Chondrocyte (in vitro differentiated cells): ENCODE measurements at regions not wholly inside any gene's neighbourhood (a gene's known extent, or its start where the extent isn't known, plus 50 kb on each side); places are given as distances from the start of the nearest gene placed in this dataset.

ENCODE experiments used
- DNase-seq: peaks from one replicate; pipeline ENCODE4 v3.0.0; 2021; ENCODE audit warnings: mixed read lengths, low spot score
- H3K27ac Mint-ChIP-seq: one replicate; pipeline ENCODE4 v1.8.0; 2021; ENCODE audit warnings: mild to moderate bottlenecking, moderate library complexity, mixed read lengths; ENCODE audit not compliant: unreplicated experiment
- H3K27me3 Mint-ChIP-seq: 2 replicates; pipeline ENCODE4 v1.8.0; 2021; ENCODE audit warnings: low read depth, mixed read lengths
- H3K36me3 Mint-ChIP-seq: 2 replicates; pipeline ENCODE4 v1.8.0; 2021; ENCODE audit warnings: low read depth, mixed read lengths
- H3K4me1 Mint-ChIP-seq: 2 replicates; pipeline ENCODE4 v1.8.0; 2021; ENCODE audit warnings: low read depth, mild to moderate bottlenecking, mixed read lengths
- H3K4me3 Mint-ChIP-seq: one replicate; pipeline ENCODE4 v1.8.0; 2021; ENCODE audit warnings: mild to moderate bottlenecking, moderate library complexity, mixed read lengths; ENCODE audit not compliant: unreplicated experiment
- H3K9me3 Mint-ChIP-seq: 2 replicates; pipeline ENCODE4 v1.8.0; 2021; ENCODE audit warnings: low read depth, mixed read lengths
- TF ChIP-seq, protein P1 (sequence below): fragments of 200-600 bp; sonication (generic); IDR thresholded peaks from 2 replicates; pipeline ENCODE4 v1.5.0; 2021; ENCODE audit warnings: antibody characterized with exemption, mild to moderate bottlenecking, moderate library complexity

DNA sequence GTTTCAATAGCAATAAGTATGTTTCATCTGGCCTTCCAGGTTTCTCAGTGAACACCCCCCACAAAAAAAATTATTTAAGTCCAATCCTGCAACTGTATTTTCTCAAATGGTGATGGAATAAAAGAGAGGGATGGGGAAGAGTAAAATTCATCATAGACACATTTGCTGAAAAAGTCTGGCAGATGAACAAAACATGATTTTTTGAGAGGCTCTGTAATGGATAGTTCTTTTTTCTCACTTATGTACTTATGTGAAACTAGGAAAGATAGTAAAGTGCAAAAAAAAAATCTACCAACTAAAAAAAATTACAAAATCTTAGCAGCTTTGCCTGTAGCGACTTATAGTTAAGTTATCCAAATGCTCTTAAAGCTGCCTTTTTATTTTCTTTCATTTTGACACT, 412.4 kb downstream of the FOXG1 start:
- no peak overlapping the region for H3K27ac Mint-ChIP-seq
- no peaks in the 10 kb centered on the region for H3K36me3 Mint-ChIP-seq
- no peaks in the 10 kb centered on the region for H3K4me1 Mint-ChIP-seq
- H3K4me3 Mint-ChIP-seq, result no peak overlapping the region
- TF ChIP-seq, protein P1, sequence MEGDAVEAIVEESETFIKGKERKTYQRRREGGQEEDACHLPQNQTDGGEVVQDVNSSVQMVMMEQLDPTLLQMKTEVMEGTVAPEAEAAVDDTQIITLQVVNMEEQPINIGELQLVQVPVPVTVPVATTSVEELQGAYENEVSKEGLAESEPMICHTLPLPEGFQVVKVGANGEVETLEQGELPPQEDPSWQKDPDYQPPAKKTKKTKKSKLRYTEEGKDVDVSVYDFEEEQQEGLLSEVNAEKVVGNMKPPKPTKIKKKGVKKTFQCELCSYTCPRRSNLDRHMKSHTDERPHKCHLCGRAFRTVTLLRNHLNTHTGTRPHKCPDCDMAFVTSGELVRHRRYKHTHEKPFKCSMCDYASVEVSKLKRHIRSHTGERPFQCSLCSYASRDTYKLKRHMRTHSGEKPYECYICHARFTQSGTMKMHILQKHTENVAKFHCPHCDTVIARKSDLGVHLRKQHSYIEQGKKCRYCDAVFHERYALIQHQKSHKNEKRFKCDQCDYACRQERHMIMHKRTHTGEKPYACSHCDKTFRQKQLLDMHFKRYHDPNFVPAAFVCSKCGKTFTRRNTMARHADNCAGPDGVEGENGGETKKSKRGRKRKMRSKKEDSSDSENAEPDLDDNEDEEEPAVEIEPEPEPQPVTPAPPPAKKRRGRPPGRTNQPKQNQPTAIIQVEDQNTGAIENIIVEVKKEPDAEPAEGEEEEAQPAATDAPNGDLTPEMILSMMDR, result no peak
- H3K9me3 Mint-ChIP-seq, result peaks cover 19% of the 10 kb centered on the region
- H3K27me3 Mint-ChIP-seq, result no peaks in the 10 kb centered on the region
- DNase-seq, result no peak

- H3K27me3 Mint-ChIP-seq, result no peaks in the 10 kb centered on the region
- no peak for DNase-seq
- H3K9me3 Mint-ChIP-seq, result peaks cover 22% of the 10 kb centered on the region
- H3K36me3 Mint-ChIP-seq, result no peaks in the 10 kb centered on the region
- no peaks in the 10 kb centered on the region for H3K4me1 Mint-ChIP-seq
- TF ChIP-seq, protein P1, result no peak
- H3K4me3 Mint-ChIP-seq, result no peak overlapping the region
- no peak overlapping the region for H3K27ac Mint-ChIP-seq
These were observed 424.5 kb downstream of the FOXG1 start for GRCh38 chr14:29191092-29191491.

- Mint-ChIP-seq H3K27me3 (no peaks in the 10 kb centered on the region), H3K9me3 (peaks cover 13% of the 10 kb centered on the region), H3K4me3 (no peak overlapping the region), H3K36me3 (no peaks in the 10 kb centered on the region), H3K4me1 (no peaks in the 10 kb centered on the region), H3K27ac (no peak overlapping the region)
- TF ChIP-seq, protein P1, result no peak
- DNase-seq, result no peak
These were observed 431.0 kb downstream of the FOXG1 start for GRCh38 chr14:29197557-29197956.

GRCh38 chr14:29205658-29206057, 439.1 kb downstream of the FOXG1 start:
- Mint-ChIP-seq H3K4me3 (no peak overlapping the region), H3K27me3 (no peaks in the 10 kb centered on the region), H3K9me3 (no peaks in the 10 kb centered on the region), H3K36me3 (no peaks in the 10 kb centered on the region), H3K27ac (no peak overlapping the region), H3K4me1 (no peaks in the 10 kb centered on the region)
- DNase-seq, result no peak
- TF ChIP-seq, protein P1, result no peak

DNA sequence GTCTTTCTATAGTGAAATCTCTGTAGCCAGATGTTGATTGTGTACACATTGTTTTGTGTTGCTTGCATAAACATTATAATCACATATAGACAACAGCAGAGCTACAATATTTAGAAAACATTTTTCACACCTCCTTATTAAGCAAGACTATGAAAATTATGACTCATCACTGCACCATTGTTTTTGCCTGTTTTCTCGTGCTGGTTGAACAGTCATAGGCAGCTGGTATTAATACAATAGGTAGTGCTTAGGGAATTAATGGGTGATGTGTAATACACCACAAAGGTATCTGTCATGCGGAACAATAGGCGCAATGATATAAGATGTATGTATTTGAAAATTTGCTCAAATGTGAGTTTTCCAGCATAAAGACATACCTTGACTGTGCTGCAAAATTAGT, 449.3 kb downstream of the FOXG1 start:
- Mint-ChIP-seq H3K36me3 (no peaks in the 10 kb centered on the region), H3K4me3 (no peak overlapping the region), H3K9me3 (peaks cover 3% of the 10 kb centered on the region), H3K4me1 (no peaks in the 10 kb centered on the region), H3K27ac (no peak overlapping the region), H3K27me3 (peaks cover 9% of the 10 kb centered on the region)
- TF ChIP-seq, protein P1, result no peak
- DNase-seq, result no peak
